BLaER1 treated with 17β-estradiol and CSF1 and Interleukin-3, amounts not matched to agents 10 nM and 100 nM (cell line): ENCODE measurements at regions not wholly inside any gene's neighbourhood (a gene's known extent, or its start where the extent isn't known, plus 50 kb on each side); places are given as distances from the start of the nearest gene placed in this dataset.
"Not testable (repeated sequence)": the region's sequence is repeated elsewhere in the genome, so short reads cannot be mapped to it uniquely, and the experiment has no call there.

Experiments used
- H3K27ac ChIP-seq, 11 experiments: shearing (Covaris generic); formaldehyde crosslinking; 2 replicates each; pipeline ENCODE4 v1.8.1; 2022
- H3K27me3 ChIP-seq, 11 experiments: shearing (Covaris generic); formaldehyde crosslinking; 2 replicates each; pipeline ENCODE4 v1.8.1; 2022
- H3K36me3 ChIP-seq, 11 experiments: shearing (Covaris generic); formaldehyde crosslinking; 2 replicates each; pipeline ENCODE4 v1.8.1; 2022
- H3K4me1 ChIP-seq, 10 experiments: shearing (Covaris generic); formaldehyde crosslinking; 2 replicates each; pipeline ENCODE4 v1.8.1; 2022
- H3K4me2 ChIP-seq, 11 experiments: shearing (Covaris generic); formaldehyde crosslinking; 2 replicates each; pipeline ENCODE4 v1.8.1; 2022
- H3K4me3 ChIP-seq, 10 experiments: shearing (Covaris generic); formaldehyde crosslinking; 2 replicates each; pipeline ENCODE4 v1.8.1; 2022
- H3K9ac ChIP-seq, 11 experiments: shearing (Covaris generic); formaldehyde crosslinking; 2 replicates each; pipeline ENCODE4 v1.8.1; 2022
- H3K9me3 ChIP-seq, 11 experiments: shearing (Covaris generic); formaldehyde crosslinking; replicated peaks in 1 of 11; 2 replicates each; pipeline ENCODE4 v1.8.1; 2022
- H4K20me1 ChIP-seq, 11 experiments: shearing (Covaris generic); formaldehyde crosslinking; 2 replicates each; pipeline ENCODE4 v1.8.1; 2022
- Cebpa-rat ChIP-seq, 11 experiments: shearing (Covaris generic); IDR thresholded peaks; 2 replicates each; pipeline ENCODE4 v1.8.1; 2022

GRCh38 chr6:10180138-10181074, 234.5 kb downstream of the TFAP2A start:
- no peak for TF ChIP-seq Cebpa-rat (IDR thresholded peaks at IDR 0.05)

DNA sequence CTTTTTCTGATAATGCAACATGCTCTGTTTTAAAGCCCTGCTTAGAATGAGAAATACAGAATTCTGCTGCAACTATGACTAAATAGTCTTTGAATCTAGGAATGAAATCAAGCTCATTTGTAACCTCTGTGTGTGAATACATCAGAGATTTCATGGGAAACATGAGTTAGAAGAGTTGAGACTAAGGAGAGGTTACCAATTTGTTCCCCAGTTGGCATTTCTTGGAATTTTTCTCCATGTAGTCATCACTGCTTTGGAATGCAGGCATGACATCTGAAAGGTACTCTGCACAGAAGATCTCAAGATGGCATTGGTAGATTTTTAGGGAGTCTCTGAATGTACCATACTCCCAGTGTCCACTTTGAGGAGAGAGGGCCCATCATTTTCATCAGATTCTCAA, 237.2 kb downstream of the TFAP2A start:
- Histone ChIP-seq H3K27me3 (no peaks in the 10 kb centered on the region), H3K9me3 (peaks cover 0 to 6% (median 4%) of the 10 kb centered on the region in 11 experiments; a peak in 9 of 22 replicates), H3K9ac (no peak overlapping the region), H3K4me3 (no peak overlapping the region), H3K4me1 (no peaks in the 10 kb centered on the region), H3K4me2 (no peak overlapping the region), H3K36me3 (no peaks in the 10 kb centered on the region), H4K20me1 (no peaks in the 10 kb centered on the region), H3K27ac (no peak overlapping the region)
- no peak for TF ChIP-seq Cebpa-rat (IDR thresholded peaks at IDR 0.05)

More at GRCh38 chr6:10180138-10181074, 234.5 kb downstream of the TFAP2A start:
- H3K27me3 ChIP-seq, result no peaks in the 10 kb centered on the region
- no peak overlapping the region for H3K27ac ChIP-seq
- H3K36me3 ChIP-seq, result no peaks in the 10 kb centered on the region
- no peak overlapping the region for H3K9ac ChIP-seq
- no peak overlapping the region for H3K4me3 ChIP-seq
- no peaks in the 10 kb centered on the region for H3K9me3 ChIP-seq
- H3K4me2 ChIP-seq, result no peak overlapping the region
- no peaks in the 10 kb centered on the region for H4K20me1 ChIP-seq
- H3K4me1 ChIP-seq, result peaks cover 0 to 13% (median 7%) of the 10 kb centered on the region in 10 experiments; a peak in 10 of 20 replicates

DNA sequence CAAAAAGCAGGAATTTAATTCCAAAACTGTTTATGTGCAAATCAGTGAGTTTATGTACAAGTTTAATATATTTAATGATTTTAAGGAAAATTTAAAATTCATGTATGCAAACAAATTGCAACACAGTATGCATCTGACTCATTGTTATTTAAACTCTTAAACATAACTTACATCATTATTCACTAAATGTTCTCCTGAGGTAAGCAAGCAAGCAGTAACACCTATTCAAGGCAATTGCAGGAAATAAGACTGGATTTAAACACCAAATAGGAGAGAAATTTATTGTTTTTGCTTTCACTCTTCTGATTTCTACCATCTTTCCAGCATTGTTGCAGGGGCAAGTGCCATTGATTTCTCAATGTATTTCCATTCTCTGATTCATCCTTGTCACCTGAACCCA, 239.5 kb downstream of the TFAP2A start:
- no peaks in the 10 kb centered on the region; a peak in 1 of 20 replicates for H3K4me1 ChIP-seq
- no peak for TF ChIP-seq Cebpa-rat (IDR thresholded peaks at IDR 0.05)
- H4K20me1 ChIP-seq, result no peaks in the 10 kb centered on the region
- no peak overlapping the region for H3K9ac ChIP-seq
- peaks cover 8 to 28% (median 25%) of the 10 kb centered on the region in 11 experiments; a peak in 20 of 22 replicates for H3K9me3 ChIP-seq
- no peaks in the 10 kb centered on the region for H3K36me3 ChIP-seq
- H3K27me3 ChIP-seq, result no peaks in the 10 kb centered on the region
- H3K27ac ChIP-seq, result no peak overlapping the region
- no peak overlapping the region for H3K4me3 ChIP-seq
- H3K4me2 ChIP-seq, result no peak overlapping the region

DNA sequence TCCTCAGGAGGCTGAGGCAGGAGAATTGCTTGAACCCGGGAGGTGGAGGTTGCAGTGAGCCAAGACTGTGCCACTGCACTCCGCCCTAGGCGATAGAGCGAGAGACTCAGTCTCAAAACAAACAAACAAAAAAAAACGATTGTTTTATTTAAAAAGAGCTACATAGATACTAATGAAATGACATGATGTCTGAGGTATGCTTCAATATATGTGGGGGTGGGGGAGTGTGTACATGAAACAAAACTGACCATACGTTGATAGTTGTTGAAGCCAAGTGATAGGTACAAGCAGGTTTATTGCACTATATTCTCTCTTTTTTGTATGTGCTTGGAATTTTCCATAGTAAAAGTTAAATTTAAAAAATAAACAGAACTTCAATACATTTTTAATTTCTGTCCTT, 240.1 kb downstream of the TFAP2A start:
- no peak overlapping the region for H3K9ac ChIP-seq
- peaks cover 8 to 31% (median 27%) of the 10 kb centered on the region in 11 experiments; a peak in 20 of 22 replicates for H3K9me3 ChIP-seq
- no peak overlapping the region for H3K4me3 ChIP-seq
- TF ChIP-seq Cebpa-rat (IDR thresholded peaks at IDR 0.05), result no peak
- no peak overlapping the region for H3K27ac ChIP-seq
- H3K27me3 ChIP-seq, result no peaks in the 10 kb centered on the region
- H4K20me1 ChIP-seq, result no peaks in the 10 kb centered on the region
- no peaks in the 10 kb centered on the region; a peak in 1 of 20 replicates for H3K4me1 ChIP-seq
- no peak overlapping the region for H3K4me2 ChIP-seq
- H3K36me3 ChIP-seq, result no peaks in the 10 kb centered on the region

GRCh38 chr6:10174056-10174455, 240.8 kb downstream of the TFAP2A start:
- Histone ChIP-seq H3K27me3 (no peaks in the 10 kb centered on the region), H3K36me3 (no peaks in the 10 kb centered on the region), H3K9ac (no peak overlapping the region), H3K4me2 (no peak overlapping the region), H3K4me1 (no peaks in the 10 kb centered on the region; a peak in 1 of 20 replicates), H3K4me3 (no peak overlapping the region), H3K9me3 (peaks cover 8 to 31% (median 27%) of the 10 kb centered on the region in 11 experiments; a peak in 20 of 22 replicates), H4K20me1 (no peaks in the 10 kb centered on the region), H3K27ac (no peak overlapping the region)
- TF ChIP-seq Cebpa-rat (IDR thresholded peaks at IDR 0.05), result no peak

- not testable (repeated sequence) for H3K9ac ChIP-seq, H3K27ac ChIP-seq, H4K20me1 ChIP-seq, H3K4me3 ChIP-seq, H3K27me3 ChIP-seq, H3K36me3 ChIP-seq, H3K4me2 ChIP-seq, H3K4me1 ChIP-seq
- H3K9me3 ChIP-seq, result peaks cover 10 to 37% (median 28%) of the 10 kb centered on the region in 11 experiments; a peak in 21 of 22 replicates
Measured at GRCh38 chr6:10171706-10172105, 243.2 kb downstream of the TFAP2A start.

DNA sequence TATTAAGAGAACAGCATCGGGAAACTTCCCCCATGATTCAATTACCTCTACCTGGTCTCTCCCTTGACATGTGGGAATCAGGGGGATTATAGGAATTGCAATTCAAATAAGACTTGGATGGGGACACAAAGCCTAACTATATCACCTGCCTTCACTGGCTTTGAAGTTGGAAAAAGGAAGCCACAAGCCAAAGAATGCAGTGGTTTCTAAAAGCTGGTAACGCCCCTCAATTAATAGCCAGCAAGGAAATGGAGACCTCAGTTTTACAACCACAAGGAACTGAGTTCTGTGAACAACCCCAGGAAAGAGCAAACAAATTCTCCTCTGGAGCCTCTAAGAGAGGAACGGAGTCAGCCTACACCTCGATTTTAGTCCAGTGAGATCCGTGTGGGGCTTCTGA, 244.1 kb downstream of the TFAP2A start:
- peaks cover 19 to 46% (median 34%) of the 10 kb centered on the region in 11 experiments for H3K9me3 ChIP-seq
- H3K4me3 ChIP-seq, result no peak overlapping the region
- no peak for TF ChIP-seq Cebpa-rat (IDR thresholded peaks at IDR 0.05)
- no peaks in the 10 kb centered on the region for H4K20me1 ChIP-seq
- H3K4me2 ChIP-seq, result no peak overlapping the region
- no peaks in the 10 kb centered on the region for H3K36me3 ChIP-seq
- no peaks in the 10 kb centered on the region for H3K27me3 ChIP-seq
- H3K4me1 ChIP-seq, result no peaks in the 10 kb centered on the region; a peak in 1 of 20 replicates
- no peak overlapping the region for H3K27ac ChIP-seq
- no peak overlapping the region for H3K9ac ChIP-seq

DNA sequence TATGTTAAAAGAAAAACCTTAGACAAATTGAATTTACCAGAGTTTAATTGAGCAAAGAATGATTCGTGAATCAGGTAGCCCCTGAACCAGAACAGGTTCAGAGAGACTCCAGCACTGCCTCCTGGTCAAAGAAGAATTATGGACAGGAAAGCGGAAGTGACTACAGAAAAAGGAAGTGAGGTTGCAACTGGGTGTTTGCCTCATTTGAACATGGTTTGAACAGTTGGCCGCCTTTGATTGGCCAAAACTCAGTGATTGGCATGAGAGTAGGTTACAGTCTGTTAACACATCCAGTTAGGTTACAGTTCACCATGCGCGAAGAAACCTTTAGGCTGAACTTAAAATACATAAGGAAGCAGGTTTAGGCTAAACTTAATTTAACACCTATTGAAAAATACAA, 248.8 kb downstream of the TFAP2A start:
- no peak overlapping the region for H3K4me3 ChIP-seq
- H3K9ac ChIP-seq, result no peak overlapping the region
- peaks cover 2 to 29% (median 17%) of the 10 kb centered on the region in 11 experiments; a peak in 20 of 22 replicates for H3K9me3 ChIP-seq
- H3K27me3 ChIP-seq, result no peaks in the 10 kb centered on the region
- TF ChIP-seq Cebpa-rat (IDR thresholded peaks at IDR 0.05), result no peak
- no peak overlapping the region for H3K4me2 ChIP-seq
- H4K20me1 ChIP-seq, result no peaks in the 10 kb centered on the region
- no peak overlapping the region for H3K27ac ChIP-seq
- H3K36me3 ChIP-seq, result no peaks in the 10 kb centered on the region
- no peaks in the 10 kb centered on the region; a peak in 1 of 20 replicates for H3K4me1 ChIP-seq

DNA sequence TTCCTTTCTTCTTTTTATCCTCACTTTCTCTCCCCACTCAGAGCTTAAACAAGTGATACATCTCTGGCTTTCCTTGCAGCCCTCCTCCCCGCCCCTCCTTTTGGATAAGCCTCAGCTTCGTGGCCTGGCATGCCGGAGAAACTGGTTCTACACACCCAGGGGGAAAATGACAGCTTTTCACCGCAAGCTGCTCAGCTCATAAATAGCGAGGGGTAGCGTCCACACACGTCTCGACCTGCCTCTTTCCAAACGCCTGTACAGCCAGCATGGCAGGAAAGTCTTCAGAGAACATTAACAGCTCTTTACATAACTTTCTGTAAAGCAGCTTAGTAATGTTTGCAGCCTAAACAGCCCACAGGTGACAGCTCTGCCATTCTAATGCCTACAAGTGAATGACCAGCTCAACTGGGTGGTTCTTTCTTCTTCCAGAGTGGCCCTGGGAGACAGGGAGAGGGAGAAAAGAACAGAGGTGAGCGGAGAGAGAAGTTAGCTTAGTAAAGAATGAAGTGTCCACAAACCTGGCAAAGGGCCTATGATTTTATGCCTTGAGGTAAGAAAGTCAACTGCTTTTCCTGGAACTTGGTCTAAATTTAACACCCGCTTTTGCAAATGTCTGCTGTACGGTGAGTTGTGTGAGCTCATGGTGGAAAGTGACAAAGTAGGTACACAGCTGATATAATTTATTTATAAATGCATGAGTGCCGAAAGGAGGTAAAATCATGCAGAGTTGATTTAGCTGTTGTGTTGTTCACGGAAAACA, 251.5 kb downstream of the TFAP2A start:
- Histone ChIP-seq H3K4me3 (no peak overlapping the region), H3K9me3 (peaks cover 0 to 19% (median 12%) of the 10 kb centered on the region in 11 experiments; a peak in 13 of 22 replicates), H3K27me3 (no peaks in the 10 kb centered on the region), H3K4me1 (no peaks in the 10 kb centered on the region), H4K20me1 (no peaks in the 10 kb centered on the region), H3K36me3 (no peaks in the 10 kb centered on the region), H3K9ac (no peak overlapping the region), H3K4me2 (no peak overlapping the region), H3K27ac (no peak overlapping the region)
- TF ChIP-seq Cebpa-rat (IDR thresholded peaks at IDR 0.05), result no peak
